HG02763 (cell line): ENCODE measurements at regions not wholly inside any gene's neighbourhood (a gene's known extent, or its start where the extent isn't known, plus 50 kb on each side); places are given as distances from the start of the nearest gene placed in this dataset.

Experiments used
- ATAC-seq: cut with Tn5 transposase; IDR thresholded peaks from one replicate; pipeline ENCODE4 v1.9.1; 2021; ENCODE audit warnings: mild to moderate bottlenecking, moderate library complexity; ENCODE audit not compliant: unreplicated experiment

- ATAC-seq = no peak
Measured at GRCh38 chr18:71798986-71799673, 745.0 kb downstream of the CBLN2 start.

GRCh38 chr18:71797554-71797953 is 746.6 kb downstream of the CBLN2 start:
- no peak for ATAC-seq

- peak; percentile 65 for ATAC-seq
Measured at GRCh38 chr18:71784777-71785176, 759.4 kb downstream of the CBLN2 start.

DNA sequence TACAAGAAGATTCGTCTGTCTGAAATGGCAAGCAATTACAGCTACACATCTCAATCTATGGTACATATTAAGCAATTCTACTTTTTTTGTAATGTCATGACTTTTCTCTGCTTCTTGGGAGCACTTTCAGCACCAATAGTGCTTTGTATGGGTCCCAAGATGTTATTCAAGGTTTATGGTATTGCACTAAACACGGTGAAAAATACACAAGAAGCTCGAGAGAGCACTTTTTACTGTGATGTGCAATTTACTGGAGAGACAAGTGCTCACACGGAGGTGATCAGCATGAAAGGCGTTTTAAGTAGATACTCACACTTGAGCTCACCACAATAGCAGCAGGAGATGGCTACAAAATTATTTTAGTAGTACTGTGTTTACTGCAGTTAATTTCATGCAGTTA is 783.6 kb downstream of the CBLN2 start:
- no peak for ATAC-seq

- ATAC-seq = no peak
Measured at GRCh38 chr18:71754246-71754645, 789.9 kb downstream of the CBLN2 start.

- no peak for ATAC-seq
Measured at GRCh38 chr18:71743634-71744033, 800.5 kb downstream of the CBLN2 start.

- ATAC-seq = no peak
Measured at GRCh38 chr18:71729611-71730010, 814.5 kb downstream of the CBLN2 start.

GRCh38 chr18:71727909-71728308 is 816.2 kb downstream of the CBLN2 start:
- no peak for ATAC-seq

DNA sequence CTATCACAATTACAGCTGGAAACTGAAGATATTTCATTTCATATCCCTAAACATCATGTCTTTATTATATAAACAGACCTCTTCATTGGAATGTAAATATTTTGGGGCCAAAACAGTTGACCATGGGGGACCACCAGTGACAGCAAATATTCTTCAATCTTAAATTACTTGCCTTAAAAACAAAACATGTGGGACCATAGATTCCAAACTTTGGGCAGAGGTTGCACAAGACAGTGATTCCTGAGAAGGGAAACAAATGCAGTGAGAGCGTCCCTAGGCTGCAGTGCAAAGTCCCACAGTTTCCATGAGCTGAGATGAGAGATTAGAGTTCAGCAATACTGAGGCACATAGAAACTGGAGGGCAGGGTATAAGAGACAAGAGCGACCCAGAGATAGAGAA is 818.9 kb downstream of the CBLN2 start:
- ATAC-seq = no peak

DNA sequence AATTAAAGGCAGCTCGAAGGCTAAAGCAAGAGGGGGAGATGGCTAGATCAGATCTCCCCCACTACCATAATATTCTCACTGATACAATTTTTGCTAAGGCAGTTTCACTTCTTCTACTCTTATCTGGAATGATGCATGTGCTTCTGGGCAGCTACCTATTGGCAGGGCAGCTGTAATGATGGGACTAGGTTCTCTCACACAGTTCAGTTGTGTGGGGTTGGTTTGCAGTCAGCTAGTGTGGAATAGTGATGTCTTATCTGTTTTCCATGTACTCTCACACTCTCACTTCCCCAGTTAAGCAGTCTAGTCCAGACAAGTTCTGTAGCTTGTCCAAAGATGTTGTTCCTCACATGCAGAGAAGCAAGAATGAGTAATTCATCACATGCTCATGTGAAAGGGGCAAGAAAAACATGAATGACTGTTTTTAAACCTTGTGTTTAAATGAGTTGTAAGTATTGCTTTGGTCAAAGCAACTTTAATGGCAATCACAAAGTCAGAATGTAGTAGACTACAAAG is 836.1 kb downstream of the CBLN2 start:
- no peak for ATAC-seq

DNA sequence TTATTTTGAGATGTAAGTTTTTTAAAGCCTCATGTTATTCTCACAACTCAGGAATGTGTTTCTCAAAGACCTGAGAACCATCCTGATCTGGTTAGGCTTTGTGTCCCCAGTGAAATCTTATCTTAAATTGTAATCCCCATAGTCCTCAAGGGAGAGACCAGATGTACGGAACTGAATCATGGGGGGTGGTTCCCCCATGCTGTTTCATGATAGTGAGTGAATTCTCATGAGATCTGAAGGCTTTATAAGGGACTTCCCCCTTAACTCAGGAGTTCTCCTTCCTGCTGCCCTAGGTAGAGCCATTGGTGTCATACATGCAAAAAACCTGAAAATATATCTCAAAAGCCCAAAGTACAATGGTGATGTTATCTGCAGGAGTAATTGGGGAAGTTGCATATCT is 836.7 kb downstream of the CBLN2 start:
- no peak for ATAC-seq

GRCh38 chr18:71689416-71690160 is 854.6 kb downstream of the CBLN2 start:
- ATAC-seq = no peak

DNA sequence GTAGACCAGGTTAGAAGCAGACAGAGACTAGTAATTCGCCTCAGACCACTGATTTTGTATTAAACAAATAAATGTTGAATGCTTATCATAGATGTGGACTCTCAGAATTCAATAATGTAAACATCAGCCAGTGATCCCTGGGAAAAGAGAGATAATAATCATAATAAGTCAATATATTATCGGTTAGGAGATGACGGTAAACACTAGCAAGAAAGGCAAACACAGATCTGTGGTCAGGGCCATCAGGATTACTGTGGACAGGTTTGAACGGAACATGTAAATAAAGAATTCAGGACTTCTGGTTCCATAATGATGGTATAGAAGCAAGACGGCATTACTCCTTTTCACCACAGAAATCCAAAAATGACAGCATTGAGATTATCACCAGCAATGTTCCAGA is 861.6 kb downstream of the CBLN2 start:
- ATAC-seq = no peak

DNA sequence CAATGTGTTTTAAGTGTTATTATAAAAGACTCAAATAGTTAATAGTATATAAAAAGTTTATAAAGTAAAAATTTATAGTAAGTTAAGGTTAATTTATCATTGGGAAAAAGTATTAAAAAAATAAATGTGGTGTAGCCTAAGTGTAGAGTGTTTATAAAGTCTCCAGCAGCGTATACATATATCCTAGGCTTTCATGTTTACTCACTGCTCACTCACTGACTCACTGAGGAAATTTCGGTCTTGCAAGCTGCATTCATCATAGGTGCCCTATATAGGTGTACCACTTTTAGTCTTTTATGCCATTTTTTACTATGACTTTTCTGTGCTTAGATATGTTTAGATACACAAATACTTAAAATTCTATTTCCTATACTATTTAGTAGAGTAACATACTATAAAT is 866.0 kb downstream of the CBLN2 start:
- ATAC-seq = no peak

- no peak for ATAC-seq
Measured at GRCh38 chr18:71673954-71674353, 870.2 kb downstream of the CBLN2 start.

- no peak for ATAC-seq
Measured at GRCh38 chr18:71673498-71673897, 870.6 kb downstream of the CBLN2 start.

DNA sequence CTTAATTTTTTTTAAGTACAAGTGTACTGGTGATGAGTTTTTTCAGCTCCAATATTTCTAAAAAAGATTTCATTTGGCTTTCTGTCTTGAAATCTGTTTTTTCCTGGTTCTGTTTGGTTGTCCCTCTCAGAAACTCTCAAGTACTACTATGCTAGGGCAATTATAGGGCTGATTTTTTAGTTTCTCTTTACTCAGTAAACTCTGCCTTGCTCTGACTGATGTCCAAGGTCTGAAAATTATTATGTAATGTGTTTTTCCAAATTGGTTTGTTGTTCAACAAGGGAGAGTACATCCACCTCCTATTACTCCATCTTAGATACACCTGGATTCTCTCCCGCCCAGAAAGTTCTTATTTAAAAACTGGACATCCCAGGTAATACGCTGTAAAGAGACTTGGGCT is 877.7 kb downstream of the CBLN2 start:
- ATAC-seq = no peak

GRCh38 chr18:71665131-71665530 is 879.0 kb downstream of the CBLN2 start:
- no peak for ATAC-seq

GRCh38 chr18:71643822-71644221 is 900.3 kb downstream of the CBLN2 start:
- no peak for ATAC-seq

GRCh38 chr18:71630696-71631095 is 913.4 kb downstream of the CBLN2 start:
- no peak for ATAC-seq

DNA sequence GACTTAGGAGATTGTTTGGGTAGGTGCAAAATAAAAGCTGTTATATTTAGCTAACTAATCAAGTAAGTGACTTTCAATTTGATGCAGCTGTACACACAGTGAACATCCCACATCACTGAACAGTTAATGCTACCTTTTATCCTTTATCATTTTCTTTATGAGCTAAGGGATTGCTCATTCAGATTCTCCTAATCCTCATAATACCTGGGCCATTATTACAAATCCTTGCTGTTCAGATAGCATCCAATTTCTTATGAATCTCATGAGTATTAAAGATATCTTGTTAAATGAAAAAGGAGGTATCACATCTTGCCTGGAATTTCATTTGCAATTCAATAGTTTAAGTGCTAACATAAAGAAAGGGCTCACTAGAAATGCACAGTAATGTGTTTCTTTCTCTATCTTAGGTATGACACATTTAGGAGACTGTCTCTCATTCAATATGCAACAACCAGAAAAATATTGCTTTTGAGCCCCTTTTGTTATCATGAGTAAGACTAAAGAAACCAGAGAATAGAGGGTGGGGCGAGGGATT is 918.5 kb downstream of the CBLN2 start:
- ATAC-seq = no peak

DNA sequence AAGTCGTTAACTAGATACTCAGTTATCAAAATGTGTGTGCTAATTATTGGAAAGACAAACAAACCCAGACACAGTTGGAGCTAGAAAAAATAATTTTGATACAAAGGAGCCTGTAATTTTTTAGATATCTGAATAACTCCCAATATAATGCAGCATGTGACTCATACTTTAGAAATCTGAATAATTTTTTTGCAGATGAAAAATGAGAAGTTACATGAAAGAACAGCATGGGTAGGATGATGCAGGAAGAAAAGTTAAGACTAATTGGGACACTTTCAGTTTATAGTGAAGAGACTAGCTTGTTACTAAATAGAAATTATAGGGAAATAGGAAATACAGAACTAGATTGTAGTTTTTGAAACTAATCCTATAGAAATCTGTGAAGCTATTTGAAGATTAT is 945.8 kb downstream of the CBLN2 start:
- no peak for ATAC-seq
